ENCODE measurements at regions not wholly inside any gene's neighbourhood (a gene's known extent, or its start where the extent isn't known, plus 50 kb on each side); places are given as distances from the start of the nearest gene placed in this dataset.

DNA sequence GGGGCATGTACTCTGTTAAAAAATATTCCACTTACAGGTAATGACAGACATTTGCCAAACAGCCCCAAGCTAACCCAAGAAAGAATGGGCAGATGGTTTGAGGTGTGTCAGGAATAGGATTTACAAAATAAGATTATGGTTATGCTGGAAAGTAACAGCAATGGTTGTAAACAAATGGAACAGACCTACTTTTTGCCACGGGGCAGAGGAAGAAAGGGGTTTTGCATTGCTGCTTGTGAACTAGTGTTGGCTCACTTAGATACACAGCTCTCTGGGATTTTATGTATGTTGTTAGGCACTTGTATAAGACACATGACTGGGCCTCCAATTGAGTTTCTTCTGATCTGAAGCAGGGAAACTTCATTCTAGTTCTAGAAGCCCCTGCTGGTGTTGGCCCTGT is 191.5 kb upstream of the GDNF start:
- H3K4me3 ChIP-seq (ENCODE audit: low read depth, low read length): no peak overlapping the region
- no peak for DNase-seq (ENCODE audit: low read depth)
- TF ChIP-seq MYC (IDR thresholded peaks at IDR 0.05; ENCODE audit: low read depth, low read length) (no peak), POLR2A (IDR thresholded peaks at IDR 0.05; ENCODE audit: extremely low read depth, insufficient read length) (no peak)
- TF ChIP-seq, protein P1, sequence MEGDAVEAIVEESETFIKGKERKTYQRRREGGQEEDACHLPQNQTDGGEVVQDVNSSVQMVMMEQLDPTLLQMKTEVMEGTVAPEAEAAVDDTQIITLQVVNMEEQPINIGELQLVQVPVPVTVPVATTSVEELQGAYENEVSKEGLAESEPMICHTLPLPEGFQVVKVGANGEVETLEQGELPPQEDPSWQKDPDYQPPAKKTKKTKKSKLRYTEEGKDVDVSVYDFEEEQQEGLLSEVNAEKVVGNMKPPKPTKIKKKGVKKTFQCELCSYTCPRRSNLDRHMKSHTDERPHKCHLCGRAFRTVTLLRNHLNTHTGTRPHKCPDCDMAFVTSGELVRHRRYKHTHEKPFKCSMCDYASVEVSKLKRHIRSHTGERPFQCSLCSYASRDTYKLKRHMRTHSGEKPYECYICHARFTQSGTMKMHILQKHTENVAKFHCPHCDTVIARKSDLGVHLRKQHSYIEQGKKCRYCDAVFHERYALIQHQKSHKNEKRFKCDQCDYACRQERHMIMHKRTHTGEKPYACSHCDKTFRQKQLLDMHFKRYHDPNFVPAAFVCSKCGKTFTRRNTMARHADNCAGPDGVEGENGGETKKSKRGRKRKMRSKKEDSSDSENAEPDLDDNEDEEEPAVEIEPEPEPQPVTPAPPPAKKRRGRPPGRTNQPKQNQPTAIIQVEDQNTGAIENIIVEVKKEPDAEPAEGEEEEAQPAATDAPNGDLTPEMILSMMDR (IDR thresholded peaks at IDR 0.05; ENCODE audit: low read depth, low read length): no peak

DNA sequence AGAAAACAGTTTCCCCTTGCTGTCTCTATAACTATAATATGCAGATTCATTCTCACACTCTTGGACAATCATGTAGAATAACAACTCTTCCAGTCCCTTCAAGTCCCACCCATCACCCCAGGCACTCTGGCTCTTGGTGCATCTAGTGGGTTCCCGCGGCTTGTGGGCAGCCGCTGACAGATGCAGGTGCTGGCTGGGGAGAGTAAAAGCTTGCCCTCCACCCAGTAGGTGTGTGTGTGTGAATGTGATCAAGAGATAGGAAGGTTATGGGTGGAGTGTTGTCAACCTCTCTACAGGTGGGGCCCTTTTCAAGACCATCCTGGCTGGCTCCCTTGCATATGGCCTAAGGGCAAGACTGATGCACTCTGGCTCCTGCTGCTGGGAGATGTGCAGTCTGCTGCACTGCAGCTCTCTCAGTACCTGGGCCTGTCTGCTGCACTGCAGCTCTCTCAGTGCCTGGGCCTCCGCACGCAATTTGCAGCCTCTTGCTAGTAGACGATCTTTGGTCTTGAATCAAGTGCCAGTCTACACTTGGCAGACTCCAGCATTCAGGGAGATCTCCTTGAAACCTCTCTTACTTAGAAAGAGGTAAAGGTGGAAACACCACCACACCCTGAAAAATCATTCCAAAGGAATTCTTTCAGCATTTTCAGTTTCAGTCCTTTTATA is 189.7 kb upstream of the GDNF start:
- TF ChIP-seq, protein P1 (IDR thresholded peaks at IDR 0.05; ENCODE audit: low read depth, low read length): no peak
- TF ChIP-seq MYC (IDR thresholded peaks at IDR 0.05; ENCODE audit: low read depth, low read length): no peak
- no peak for TF ChIP-seq POLR2A (IDR thresholded peaks at IDR 0.05; ENCODE audit: extremely low read depth, insufficient read length)
- TF ChIP-seq, protein P2, sequence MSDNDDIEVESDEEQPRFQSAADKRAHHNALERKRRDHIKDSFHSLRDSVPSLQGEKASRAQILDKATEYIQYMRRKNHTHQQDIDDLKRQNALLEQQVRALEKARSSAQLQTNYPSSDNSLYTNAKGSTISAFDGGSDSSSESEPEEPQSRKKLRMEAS (IDR thresholded peaks at IDR 0.05; ENCODE audit: low read depth, low read length): no peak
- DNase-seq (ENCODE audit: low read depth): no peak
- no peak overlapping the region for H3K4me3 ChIP-seq (ENCODE audit: low read depth, low read length)

DNA sequence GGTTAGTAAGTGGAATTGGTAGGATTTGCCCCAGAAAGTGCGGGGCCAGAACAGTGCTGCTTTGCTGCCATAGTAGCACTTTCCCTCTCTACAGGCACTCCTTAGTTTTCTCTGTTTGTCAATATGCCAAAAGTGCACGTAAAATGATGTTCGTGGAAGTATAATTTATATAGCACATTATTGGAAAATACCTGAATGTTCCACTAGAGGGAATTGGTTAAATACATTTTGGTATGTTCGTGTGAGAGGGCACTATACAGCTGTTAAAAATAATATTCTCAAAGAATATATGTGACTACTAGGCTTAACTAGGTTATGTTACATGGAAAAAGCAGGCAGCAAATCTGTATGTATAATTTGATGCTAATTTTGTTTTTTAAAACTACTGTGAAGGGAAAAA is 184.0 kb upstream of the GDNF start:
- no peak overlapping the region for H3K4me3 ChIP-seq (ENCODE audit: low read depth, low read length)
- no peak for DNase-seq (ENCODE audit: low read depth)
- TF ChIP-seq, protein P1 (IDR thresholded peaks at IDR 0.05; ENCODE audit: low read depth, low read length): no peak
- TF ChIP-seq POLR2A (IDR thresholded peaks at IDR 0.05; ENCODE audit: extremely low read depth, insufficient read length) (no peak), MYC (IDR thresholded peaks at IDR 0.05; ENCODE audit: low read depth, low read length) (no peak)
- TF ChIP-seq, protein P2 (IDR thresholded peaks at IDR 0.05; ENCODE audit: low read depth, low read length): no peak

DNA sequence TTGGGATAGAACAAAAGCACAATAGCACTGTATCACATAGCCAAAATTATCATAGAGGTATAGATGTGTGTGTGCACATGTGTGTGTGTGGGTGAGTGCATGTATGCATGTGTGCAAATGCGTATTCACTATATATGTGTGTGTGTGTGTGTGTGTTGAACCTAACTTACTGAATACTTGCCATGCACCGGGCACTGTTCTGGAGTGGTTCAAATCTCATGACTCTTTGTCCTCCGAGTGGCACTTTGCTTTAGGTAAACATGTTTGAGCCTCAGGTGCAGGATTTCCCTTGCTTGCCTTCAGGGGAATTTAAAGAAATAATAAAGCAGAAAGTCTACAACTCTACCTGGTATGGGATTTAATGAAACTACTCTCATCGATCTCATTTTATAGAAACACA is 183.5 kb upstream of the GDNF start:
- TF ChIP-seq MYC (IDR thresholded peaks at IDR 0.05; ENCODE audit: low read depth, low read length) (no peak), POLR2A (IDR thresholded peaks at IDR 0.05; ENCODE audit: extremely low read depth, insufficient read length) (no peak)
- TF ChIP-seq, protein P2 (IDR thresholded peaks at IDR 0.05; ENCODE audit: low read depth, low read length): no peak
- TF ChIP-seq, protein P1 (IDR thresholded peaks at IDR 0.05; ENCODE audit: low read depth, low read length): no peak
- DNase-seq (ENCODE audit: low read depth): no peak

DNA sequence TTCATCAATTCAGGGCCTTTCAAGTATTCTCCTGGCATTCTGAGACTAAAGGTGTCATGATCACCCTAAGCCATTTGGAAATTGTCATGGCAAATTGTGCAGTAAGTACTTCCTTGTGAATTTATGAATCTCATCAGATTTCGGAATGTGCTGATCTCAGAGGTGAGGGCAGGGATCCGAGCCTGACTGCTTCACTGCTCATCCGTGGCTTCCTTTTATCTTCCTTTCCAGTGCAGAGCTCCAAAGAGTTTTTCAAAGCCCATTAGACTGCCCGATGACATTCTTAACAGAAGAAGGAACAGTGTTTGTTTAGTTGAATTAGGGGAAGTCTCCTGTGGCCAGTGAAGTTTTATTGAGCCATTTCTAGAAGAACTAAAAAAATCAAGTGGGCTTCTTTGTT is 182.8 kb upstream of the GDNF start:
- TF ChIP-seq, protein P2 (IDR thresholded peaks at IDR 0.05; ENCODE audit: low read depth, low read length): no peak
- no peak for TF ChIP-seq POLR2A (IDR thresholded peaks at IDR 0.05; ENCODE audit: extremely low read depth, insufficient read length)
- no peak for TF ChIP-seq MYC (IDR thresholded peaks at IDR 0.05; ENCODE audit: low read depth, low read length)
- TF ChIP-seq, protein P1 (IDR thresholded peaks at IDR 0.05; ENCODE audit: low read depth, low read length): no peak
- no peak overlapping the region for H3K4me3 ChIP-seq (ENCODE audit: low read depth, low read length)
- no peak for DNase-seq (ENCODE audit: low read depth)

More for the DNA sequence above, 183.5 kb upstream of the GDNF start:
- no peak overlapping the region for H3K4me3 ChIP-seq (ENCODE audit: low read depth, low read length)
